Daoy (cell line): ENCODE measurements at regions not wholly inside any gene's neighbourhood (a gene's known extent, or its start where the extent isn't known, plus 50 kb on each side); places are given as distances from the start of the nearest gene placed in this dataset.
"Not testable (repeated sequence)": the region's sequence is repeated elsewhere in the genome, so short reads cannot be mapped to it uniquely, and the experiment has no call there.

Experiments
- DNase-seq: peaks from one replicate; pipeline ENCODE4 v3.0.0-alpha.2; 2015; ENCODE audit warnings: low read depth

DNA sequence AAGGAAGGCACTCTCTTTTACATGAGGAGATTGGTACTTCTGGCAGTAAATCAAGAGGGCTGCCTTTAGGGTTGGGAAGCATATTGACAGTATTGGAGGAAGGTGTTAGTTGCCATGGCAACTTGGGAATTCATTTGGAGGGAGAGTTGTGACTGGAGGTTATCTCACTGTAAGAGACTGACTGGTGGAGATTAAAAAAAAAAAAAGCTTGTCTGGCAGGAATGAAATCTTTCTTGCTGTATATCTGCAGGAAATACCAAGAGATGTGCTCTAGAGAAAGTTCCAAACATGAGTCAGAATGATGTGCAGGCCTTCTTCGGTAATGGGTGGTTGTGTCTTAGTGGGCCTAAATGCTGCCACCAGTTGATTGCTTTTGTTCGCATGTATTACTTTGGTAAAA, 59.8 kb upstream of the FAM72C start:
- DNase-seq = not testable (repeated sequence)

DNA sequence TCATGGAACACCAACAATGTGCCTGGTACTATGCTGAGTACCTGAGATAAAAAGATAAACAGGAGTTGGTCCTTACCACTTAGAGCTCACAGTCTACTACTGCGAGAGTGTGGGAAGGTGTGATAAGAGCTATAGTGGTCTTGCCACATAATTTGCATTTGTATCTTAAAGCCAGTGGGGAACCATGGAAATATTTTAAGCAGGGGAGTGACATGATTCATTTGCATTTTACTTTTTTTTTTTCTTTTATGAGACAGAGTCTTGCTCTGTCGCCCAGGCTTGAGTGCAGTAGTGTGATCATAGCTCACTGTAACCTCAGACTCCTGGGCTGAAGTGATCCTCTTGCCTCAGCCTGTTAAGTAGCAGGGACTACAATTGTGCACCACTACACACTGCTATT, 54.2 kb upstream of the FAM72C start:
- not testable (repeated sequence) for DNase-seq

DNA sequence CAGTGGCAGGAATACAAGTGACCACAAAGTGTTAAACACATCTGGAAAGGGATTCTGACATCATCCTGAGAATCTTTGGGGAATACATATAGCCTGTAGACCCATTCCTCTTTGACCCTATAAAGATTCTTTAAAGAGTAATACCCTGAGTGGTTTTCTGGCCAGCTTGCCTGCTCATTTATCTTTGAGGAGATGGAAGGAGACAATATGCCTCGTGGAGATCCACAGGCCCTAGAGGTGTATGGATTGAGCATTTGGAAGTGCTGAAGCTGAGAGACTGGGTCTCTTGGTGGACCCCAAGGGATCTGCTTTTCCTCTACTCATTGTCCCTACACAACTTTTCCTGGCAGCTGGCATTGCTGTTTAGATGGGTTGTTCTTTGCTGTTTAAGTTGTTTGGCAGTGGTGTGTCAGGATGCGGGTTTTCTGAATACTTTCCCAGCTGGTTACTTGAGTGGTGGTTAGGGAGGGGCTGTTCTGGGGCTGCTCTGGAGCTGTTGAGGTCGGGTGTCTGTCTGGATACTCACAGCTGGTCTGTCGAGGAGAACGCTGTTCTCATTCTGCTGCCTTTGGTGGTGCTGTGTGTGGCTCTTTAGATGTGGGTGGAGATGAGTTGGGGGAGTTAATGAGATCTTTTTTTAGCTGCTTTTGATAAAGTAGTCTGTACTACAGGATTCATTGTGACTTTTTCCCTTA, 50.1 kb upstream of the FAM72C start:
- not testable (repeated sequence) for DNase-seq
